ENCODE measurements at regions not wholly inside any gene's neighbourhood (a gene's known extent, or its start where the extent isn't known, plus 50 kb on each side); places are given as distances from the start of the nearest gene placed in this dataset.
A peak's percentile ranks its signal among the peaks of the same experiment; 100 is the strongest.

GRCh38 chr20:50339466-50339901 lies 148.9 kb downstream of the CEBPB start:
- TF ChIP-seq POLR2A (IDR thresholded peaks at IDR 0.05) (no peak), CTCF (IDR thresholded peaks at IDR 0.05) (no peak), POLR2AphosphoS5 (IDR thresholded peaks at IDR 0.05) (no peak)
- Histone ChIP-seq H3K27ac (peak overlapping the region; percentile 49 to 62), H3K4me3 (no peak overlapping the region), H3K27me3 (replicated peaks; ENCODE audit: insufficient read depth) (no peaks in the 10 kb centered on the region), H3K36me3 (no peaks in the 10 kb centered on the region), H3K4me1 (replicated peaks) (no peaks in the 10 kb centered on the region), H3K9me3 (no peaks in the 10 kb centered on the region)
- DNase-seq (ENCODE audit: low spot score): no peak
- intact Hi-C loops (cut with DNase I): no loop called here
- WGBS: 35% methylated on average over 3 of the region's 3 CpGs

- H3K27ac ChIP-seq: no peak overlapping the region
- H3K4me3 ChIP-seq: no peak overlapping the region
- WGBS: 89% methylated on average over 7 of the region's 7 CpGs
- DNase-seq (ENCODE audit: low spot score): no peak
- no peaks in the 10 kb centered on the region for H3K27me3 ChIP-seq (replicated peaks; ENCODE audit: insufficient read depth)
- no peak for TF ChIP-seq POLR2AphosphoS5 (IDR thresholded peaks at IDR 0.05)
- no peak for TF ChIP-seq POLR2A (IDR thresholded peaks at IDR 0.05)
- no peak for TF ChIP-seq CTCF (IDR thresholded peaks at IDR 0.05)
- intact Hi-C loops (cut with DNase I): no loop called here
- H3K9me3 ChIP-seq: no peaks in the 10 kb centered on the region
- no peaks in the 10 kb centered on the region for H3K36me3 ChIP-seq
- H3K4me1 ChIP-seq (replicated peaks): peaks cover under 1% of the 10 kb centered on the region
These were observed 149.9 kb downstream of the CEBPB start for GRCh38 chr20:50340541-50340940.

GRCh38 chr20:50341050-50341449 lies 150.4 kb downstream of the CEBPB start:
- DNase-seq (ENCODE audit: low spot score): no peak
- WGBS: 87% methylated on average over 9 of the region's 9 CpGs
- intact Hi-C loops (cut with DNase I): no loop called here
- Histone ChIP-seq H3K4me3 (no peak overlapping the region), H3K4me1 (replicated peaks) (peaks cover 6% of the 10 kb centered on the region), H3K9me3 (no peaks in the 10 kb centered on the region), H3K36me3 (no peaks in the 10 kb centered on the region), H3K27me3 (replicated peaks; ENCODE audit: insufficient read depth) (no peaks in the 10 kb centered on the region), H3K27ac (no peak overlapping the region)
- TF ChIP-seq POLR2A (IDR thresholded peaks at IDR 0.05): no peak
- no peak for TF ChIP-seq POLR2AphosphoS5 (IDR thresholded peaks at IDR 0.05)
- no peak for TF ChIP-seq CTCF (IDR thresholded peaks at IDR 0.05)

- TF ChIP-seq CTCF (IDR thresholded peaks at IDR 0.05) (no peak), POLR2A (IDR thresholded peaks at IDR 0.05) (no peak), POLR2AphosphoS5 (IDR thresholded peaks at IDR 0.05) (no peak)
- H3K4me1 ChIP-seq (replicated peaks): peaks cover 10% of the 10 kb centered on the region
- no peak for DNase-seq (ENCODE audit: low spot score)
- H3K36me3 ChIP-seq: no peaks in the 10 kb centered on the region
- H3K27ac ChIP-seq: no peak overlapping the region
- intact Hi-C loops (cut with DNase I): no loop called here
- H3K9me3 ChIP-seq: no peaks in the 10 kb centered on the region
- 87% methylated on average over 12 of the region's 12 CpGs for WGBS
- no peak overlapping the region for H3K4me3 ChIP-seq
- H3K27me3 ChIP-seq (replicated peaks; ENCODE audit: insufficient read depth): no peaks in the 10 kb centered on the region
These were observed 151.4 kb downstream of the CEBPB start for GRCh38 chr20:50341880-50342637.

- no peaks in the 10 kb centered on the region for H3K36me3 ChIP-seq
- H3K4me3 ChIP-seq: no peak overlapping the region
- H3K9me3 ChIP-seq: no peaks in the 10 kb centered on the region
- TF ChIP-seq POLR2A (IDR thresholded peaks at IDR 0.05) (no peak), POLR2AphosphoS5 (IDR thresholded peaks at IDR 0.05) (no peak), CTCF (IDR thresholded peaks at IDR 0.05) (no peak)
- H3K4me1 ChIP-seq (replicated peaks): peaks cover 10% of the 10 kb centered on the region
- WGBS: 86% methylated on average over 5 of the region's 5 CpGs
- no peak for DNase-seq (ENCODE audit: low spot score)
- H3K27me3 ChIP-seq (replicated peaks; ENCODE audit: insufficient read depth): no peaks in the 10 kb centered on the region
- no peak overlapping the region for H3K27ac ChIP-seq
- intact Hi-C loops (cut with DNase I): no loop called here
These were observed 152.0 kb downstream of the CEBPB start for GRCh38 chr20:50342638-50343102.
